ENCODE measurements at regions not wholly inside any gene's neighbourhood (a gene's known extent, or its start where the extent isn't known, plus 50 kb on each side); places are given as distances from the start of the nearest gene placed in this dataset.

- no peaks in the 10 kb centered on the region for H3K4me1 ChIP-seq (ENCODE audit: insufficient read depth, low read length)
- FAIRE-seq, result no peak
Observed at GRCh38 chr14:21867541-21867940, 193.9 kb upstream of the OR4E1 start.

More at GRCh38 chr14:21867541-21867940, 193.9 kb upstream of the OR4E1 start:
- Histone ChIP-seq H3K36me3 (replicated peaks in 1 of 2; ENCODE audit: control insufficient read depth in 1 of 2, insufficient read depth in 2 of 2, low read length in 2 of 2) (no peaks in the 10 kb centered on the region), H2AFZ (ENCODE audit: low read length) (no peak overlapping the region), H3K9me3 (ENCODE audit: low read length) (no peaks in the 10 kb centered on the region), H3K79me2 (ENCODE audit: insufficient read depth, low read length) (no peaks in the 10 kb centered on the region), H3K27me3 (ENCODE audit: control insufficient read depth in 1 of 2, insufficient read depth in 2 of 2, low read length in 2 of 2) (no peaks in the 10 kb centered on the region; a peak in 1 of 5 replicates), H3K9ac (ENCODE audit: insufficient read depth, low read depth, low read length) (no peak overlapping the region), H3K27ac (ENCODE audit: extremely low read length, insufficient read depth, low read length) (no peak overlapping the region), H4K20me1 (ENCODE audit: insufficient read depth, low read length) (no peaks in the 10 kb centered on the region), H3K4me2 (ENCODE audit: low read depth, low read length) (no peak overlapping the region), H3K4me3 (replicated peaks in 1 of 3; ENCODE audit: insufficient read depth in 1 of 3, low read depth in 2 of 3, low read length in 3 of 3) (no peak overlapping the region)
- intact Hi-C loops (cut with micrococcal nuclease; ENCODE audit: unreplicated experiment) (loop anchor here (2.0 kb wide), 1 partner anchor 15 kb away; no protein-coding TSS in a partner anchor), in situ Hi-C loops (cut with HindIII; ENCODE audit: extremely low pct_ligation_motif_present, low pct_unique_long_range_greater_than_20kb) (no loop called here)
- no peak for ATAC-seq
- BruUV-seq (replicated peaks), result no TSS peak
- TF ChIP-seq CSRNP2 (CRISPR knock-in tag; conservative IDR thresholded peaks at IDR 0.05; ENCODE audit: low read depth) (no peak), ZNF556 (CRISPR knock-in tag; IDR thresholded peaks at IDR 0.05; ENCODE audit: borderline replicate concordance) (no peak), ZSCAN12 (CRISPR knock-in tag; IDR thresholded peaks at IDR 0.05) (no peak), TRIM24 (CRISPR knock-in tag; IDR thresholded peaks at IDR 0.05) (no peak), PBX2 (CRISPR knock-in tag; IDR thresholded peaks at IDR 0.05) (no peak), ATF7-NPFF (CRISPR knock-in tag; IDR thresholded peaks at IDR 0.05; ENCODE audit: low read depth) (no peak), ZNF777 (CRISPR knock-in tag; IDR thresholded peaks at IDR 0.05) (no peak), ZNF713 (CRISPR knock-in tag; IDR thresholded peaks at IDR 0.05) (no peak), GTF2F1 (IDR thresholded peaks at IDR 0.05; ENCODE audit: low read length) (no peak), ZBTB26 (CRISPR knock-in tag; IDR thresholded peaks at IDR 0.05; ENCODE audit: borderline replicate concordance) (no peak), GTF3A (CRISPR knock-in tag; conservative IDR thresholded peaks at IDR 0.05) (no peak)
- DNase-seq (ENCODE audit: low spot score), result no peak
- ChIA-PET CTCF (ENCODE audit: low intra/inter-chr PET ratio, low total read pairs) (no interaction called here), POLR2A (no interaction called here)

All from HepG2 (cell line).